ENCODE measurements at regions not wholly inside any gene's neighbourhood (a gene's known extent, or its start where the extent isn't known, plus 50 kb on each side); places are given as distances from the start of the nearest gene placed in this dataset.
"Not testable (repeated sequence)": the region's sequence is repeated elsewhere in the genome, so short reads cannot be mapped to it uniquely, and the experiment has no call there.

GRCh38 chr9:107847978-107848964 is 358.7 kb upstream of the KLF4 start:
- DNase-seq: no peak

- DNase-seq: no peak
These were observed 353.0 kb upstream of the KLF4 start for GRCh38 chr9:107842530-107842929.

GRCh38 chr9:107841076-107841475 is 351.5 kb upstream of the KLF4 start:
- DNase-seq: no peak

- DNase-seq: no peak
These were observed 349.8 kb upstream of the KLF4 start for GRCh38 chr9:107839371-107839770.

- no peak for DNase-seq
These were observed 349.2 kb upstream of the KLF4 start for GRCh38 chr9:107838766-107839165.

- no peak for DNase-seq
These were observed 346.7 kb upstream of the KLF4 start for GRCh38 chr9:107836300-107836699.

GRCh38 chr9:107833295-107833694 is 343.7 kb upstream of the KLF4 start:
- DNase-seq: no peak

- no peak for DNase-seq
These were observed 343.3 kb upstream of the KLF4 start for GRCh38 chr9:107832871-107833270.

- DNase-seq: no peak
These were observed 340.9 kb upstream of the KLF4 start for GRCh38 chr9:107830479-107830878.

- no peak for DNase-seq
These were observed 338.3 kb upstream of the KLF4 start for GRCh38 chr9:107827884-107828283.

GRCh38 chr9:107827304-107827703 is 337.7 kb upstream of the KLF4 start:
- DNase-seq: no peak

- DNase-seq: not testable (repeated sequence)
These were observed 337.1 kb upstream of the KLF4 start for GRCh38 chr9:107826688-107826983.

GRCh38 chr9:107824556-107824955 is 335.0 kb upstream of the KLF4 start:
- DNase-seq: no peak

GRCh38 chr9:107819772-107820565 is 330.4 kb upstream of the KLF4 start:
- peak; percentile 83 for DNase-seq

GRCh38 chr9:107818503-107818829 is 328.9 kb upstream of the KLF4 start:
- not testable (repeated sequence) for DNase-seq

- not testable (repeated sequence) for DNase-seq
These were observed 328.3 kb upstream of the KLF4 start for GRCh38 chr9:107817595-107818502.

- no peak for DNase-seq
These were observed 327.0 kb upstream of the KLF4 start for GRCh38 chr9:107816561-107817021.

- no peak for DNase-seq
These were observed 326.4 kb upstream of the KLF4 start for GRCh38 chr9:107815782-107816560.

- DNase-seq: no peak
These were observed 323.7 kb upstream of the KLF4 start for GRCh38 chr9:107813287-107813686.

- no peak for DNase-seq
These were observed 320.9 kb upstream of the KLF4 start for GRCh38 chr9:107810461-107810961.

GRCh38 chr9:107809871-107810460 is 320.4 kb upstream of the KLF4 start:
- no peak for DNase-seq

- no peak for DNase-seq
These were observed 317.6 kb upstream of the KLF4 start for GRCh38 chr9:107807183-107807582.
